Panc1 (cell line): ENCODE measurements at regions not wholly inside any gene's neighbourhood (a gene's known extent, or its start where the extent isn't known, plus 50 kb on each side); places are given as distances from the start of the nearest gene placed in this dataset.

Experiments
- CTCF ChIP-seq: fragments of 450-650 bp; IDR thresholded peaks from 2 replicates; pipeline ENCODE4 v1.5.1; 2017; ENCODE audit warnings: mild to moderate bottlenecking
- POLR2AphosphoS5 ChIP-seq: IDR thresholded peaks from 2 replicates; pipeline ENCODE4 v1.6.1; 2012; ENCODE audit warnings: mild to moderate bottlenecking, low read depth, low read length, moderate library complexity

DNA sequence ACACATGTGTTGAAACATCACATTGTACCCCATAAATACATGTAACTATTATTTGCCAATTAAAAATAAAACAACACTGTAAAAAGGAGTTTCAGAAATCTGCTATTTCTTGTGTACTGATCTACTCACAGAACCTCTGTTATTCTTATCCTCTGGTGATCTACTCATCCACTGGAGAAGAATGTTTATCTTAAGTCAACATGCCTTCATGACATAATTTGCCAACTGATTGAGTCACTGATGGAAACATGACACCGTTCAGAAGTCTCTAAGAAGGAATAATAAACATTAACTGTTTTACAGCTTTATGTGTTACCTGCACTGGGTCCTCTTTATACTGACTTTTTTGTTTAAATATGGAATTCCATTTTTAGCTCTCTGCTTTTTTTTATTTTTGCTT lies 555.2 kb downstream of the DCDC2C start:
- TF ChIP-seq CTCF (no peak), POLR2AphosphoS5 (no peak)
